A673 (cell line): ENCODE measurements at regions not wholly inside any gene's neighbourhood (a gene's known extent, or its start where the extent isn't known, plus 50 kb on each side); places are given as distances from the start of the nearest gene placed in this dataset.

Source experiments
- BruUV-seq: library from RNA; stranded (reverse); fragments of 400-500 nt; replicated peaks from 2 replicates; lab custom pipeline; 2021; lab: Mats Ljungman, UMichigan
- CTCF ChIA-PET: fragments of 300-600 bp; sonication (Branson Sonifier 250); formaldehyde crosslinking; loops from one replicate; lab custom pipeline; 2022; ENCODE audit warnings: antibody characterized with exemption; lab: Charles Lee
- POLR2A ChIA-PET: fragments of 300-600 bp; sonication (Branson Sonifier 250); formaldehyde crosslinking; loops from one replicate; lab custom pipeline; 2022; ENCODE audit warnings: antibody characterized with exemption; ENCODE audit not compliant: low non-redundant PET; lab: Charles Lee
- DNase-seq: peaks from one replicate; pipeline ENCODE4 v3.0.0-alpha.2; 2015; ENCODE audit warnings: low spot score
- H3K27ac ChIP-seq: fragments of 200-600 bp; sonication (generic); 2 replicates; pipeline ENCODE4 v1.5.1; 2016; ENCODE audit warnings: mixed run types, low read depth, mild to moderate bottlenecking, mixed read lengths, antibody characterized with exemption, low read length; ENCODE audit not compliant: poor library complexity, severe bottlenecking
- H3K27me3 ChIP-seq: fragments of 200-600 bp; sonication (generic); replicated peaks from 2 replicates; pipeline ENCODE4 v1.6.1; 2017; ENCODE audit warnings: mixed run types, low read depth, mild to moderate bottlenecking, mixed read lengths, antibody characterized with exemption, low read length; ENCODE audit not compliant: insufficient read depth, poor library complexity
- H3K36me3 ChIP-seq: fragments of 200-600 bp; sonication (generic); 2 replicates; pipeline ENCODE4 v1.6.1; 2016; ENCODE audit warnings: mixed run types, mild to moderate bottlenecking, mixed read lengths, antibody characterized with exemption, low read length; ENCODE audit not compliant: insufficient read depth, poor library complexity, severe bottlenecking
- H3K4me1 ChIP-seq: fragments of 200-600 bp; sonication (generic); 2 replicates; pipeline ENCODE4 v1.6.1; 2017; ENCODE audit warnings: mixed run types, mild to moderate bottlenecking, mixed read lengths, antibody characterized with exemption, low read length; ENCODE audit not compliant: insufficient read depth, poor library complexity, severe bottlenecking
- H3K4me3 ChIP-seq: fragments of 200-600 bp; sonication (generic); 2 replicates; pipeline ENCODE4 v1.5.1; 2016; ENCODE audit warnings: low read depth, mixed run types, mild to moderate bottlenecking, mixed read lengths, low read length; ENCODE audit not compliant: poor library complexity, severe bottlenecking
- H3K9me3 ChIP-seq: fragments of 200-600 bp; sonication (generic); 2 replicates; pipeline ENCODE4 v1.6.1; 2016; ENCODE audit warnings: mixed run types, low read depth, mild to moderate bottlenecking, mixed read lengths, antibody characterized with exemption, low read length; ENCODE audit not compliant: poor library complexity, severe bottlenecking
- EZH2 ChIP-seq: fragments of 200-600 bp; sonication (generic); IDR thresholded peaks from 2 replicates; pipeline ENCODE4 v1.6.1; 2017; ENCODE audit warnings: borderline replicate concordance, low read depth, mild to moderate bottlenecking, mixed read lengths, antibody characterized with exemption, low read length; ENCODE audit not compliant: poor library complexity, severe bottlenecking
- intact Hi-C: fragments of 100-400 bp; cut with micrococcal nuclease; formaldehyde crosslinking; loops from one replicate; pipeline ENCODE4 v1.10.0; 2022; ENCODE audit not compliant: unreplicated experiment
- TF ChIP-seq, protein P1 (sequence below): fragments of 300-800, 200-600 bp; sonication (generic); conservative IDR thresholded peaks from 2 replicates; pipeline ENCODE4 v1.5.1; 2017; ENCODE audit warnings: low read depth, mild to moderate bottlenecking, antibody characterized with exemption, low read length, moderate library complexity, mixed read lengths

DNA sequence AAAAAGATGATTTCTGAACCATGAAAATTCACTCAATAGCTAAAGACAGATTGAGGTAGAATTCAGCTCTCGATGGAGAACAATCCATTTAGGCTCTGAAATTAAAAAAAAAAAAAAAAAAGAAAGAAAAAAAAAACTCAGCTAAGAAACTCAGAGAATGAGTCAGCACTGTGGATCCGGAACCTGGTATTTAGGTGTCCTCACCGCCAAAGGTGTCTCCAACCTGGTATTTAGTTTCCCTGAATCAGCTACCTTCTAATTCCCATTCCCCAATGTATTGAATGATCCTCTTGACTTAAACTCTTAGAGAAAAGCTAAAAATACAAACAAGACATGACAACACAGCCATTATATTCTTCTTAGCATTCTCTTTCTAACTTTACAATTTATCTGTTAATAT lies 150.3 kb upstream of the RASGEF1B start:
- ChIA-PET CTCF (no interaction called here), POLR2A (no interaction called here)
- H3K27me3 ChIP-seq, result no peaks in the 10 kb centered on the region
- no peaks in the 10 kb centered on the region for H3K9me3 ChIP-seq
- no peaks in the 10 kb centered on the region for H3K4me1 ChIP-seq
- H3K36me3 ChIP-seq, result no peaks in the 10 kb centered on the region
- no peak overlapping the region for H3K4me3 ChIP-seq
- intact Hi-C loops, result no loop called here
- no peak for TF ChIP-seq EZH2
- TF ChIP-seq, protein P1, sequence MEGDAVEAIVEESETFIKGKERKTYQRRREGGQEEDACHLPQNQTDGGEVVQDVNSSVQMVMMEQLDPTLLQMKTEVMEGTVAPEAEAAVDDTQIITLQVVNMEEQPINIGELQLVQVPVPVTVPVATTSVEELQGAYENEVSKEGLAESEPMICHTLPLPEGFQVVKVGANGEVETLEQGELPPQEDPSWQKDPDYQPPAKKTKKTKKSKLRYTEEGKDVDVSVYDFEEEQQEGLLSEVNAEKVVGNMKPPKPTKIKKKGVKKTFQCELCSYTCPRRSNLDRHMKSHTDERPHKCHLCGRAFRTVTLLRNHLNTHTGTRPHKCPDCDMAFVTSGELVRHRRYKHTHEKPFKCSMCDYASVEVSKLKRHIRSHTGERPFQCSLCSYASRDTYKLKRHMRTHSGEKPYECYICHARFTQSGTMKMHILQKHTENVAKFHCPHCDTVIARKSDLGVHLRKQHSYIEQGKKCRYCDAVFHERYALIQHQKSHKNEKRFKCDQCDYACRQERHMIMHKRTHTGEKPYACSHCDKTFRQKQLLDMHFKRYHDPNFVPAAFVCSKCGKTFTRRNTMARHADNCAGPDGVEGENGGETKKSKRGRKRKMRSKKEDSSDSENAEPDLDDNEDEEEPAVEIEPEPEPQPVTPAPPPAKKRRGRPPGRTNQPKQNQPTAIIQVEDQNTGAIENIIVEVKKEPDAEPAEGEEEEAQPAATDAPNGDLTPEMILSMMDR, result no peak
- no TSS peak for BruUV-seq
- no peak overlapping the region for H3K27ac ChIP-seq
- no peak for DNase-seq

DNA sequence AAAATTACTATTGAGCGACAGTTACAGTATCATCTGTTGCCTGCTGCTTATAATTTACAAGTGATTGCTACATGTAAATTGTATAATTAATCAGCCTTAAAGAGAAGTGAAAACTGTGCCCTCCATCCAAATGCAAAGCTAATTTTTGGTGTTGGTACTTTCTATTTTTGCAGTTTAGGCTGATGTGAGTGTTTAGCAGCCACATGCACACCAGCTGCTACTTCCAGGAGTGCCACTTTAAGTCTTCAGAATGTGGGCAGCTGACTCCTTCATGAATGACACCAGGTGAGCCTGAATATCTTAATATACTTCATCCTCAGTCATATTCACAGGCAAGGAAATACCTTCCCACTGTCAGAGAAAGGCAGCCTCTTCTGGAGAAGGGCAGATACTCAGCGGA lies 149.8 kb upstream of the RASGEF1B start:
- CTCF ChIA-PET, result no interaction called here
- intact Hi-C loops, result no loop called here
- H3K27ac ChIP-seq, result no peak overlapping the region
- TF ChIP-seq, protein P1, result no peak
- TF ChIP-seq EZH2, result no peak
- no peaks in the 10 kb centered on the region for H3K27me3 ChIP-seq
- DNase-seq, result no peak
- no peaks in the 10 kb centered on the region for H3K4me1 ChIP-seq
- POLR2A ChIA-PET, result no interaction called here
- no peaks in the 10 kb centered on the region for H3K36me3 ChIP-seq
- no TSS peak for BruUV-seq
- H3K4me3 ChIP-seq, result no peak overlapping the region
- H3K9me3 ChIP-seq, result no peaks in the 10 kb centered on the region

DNA sequence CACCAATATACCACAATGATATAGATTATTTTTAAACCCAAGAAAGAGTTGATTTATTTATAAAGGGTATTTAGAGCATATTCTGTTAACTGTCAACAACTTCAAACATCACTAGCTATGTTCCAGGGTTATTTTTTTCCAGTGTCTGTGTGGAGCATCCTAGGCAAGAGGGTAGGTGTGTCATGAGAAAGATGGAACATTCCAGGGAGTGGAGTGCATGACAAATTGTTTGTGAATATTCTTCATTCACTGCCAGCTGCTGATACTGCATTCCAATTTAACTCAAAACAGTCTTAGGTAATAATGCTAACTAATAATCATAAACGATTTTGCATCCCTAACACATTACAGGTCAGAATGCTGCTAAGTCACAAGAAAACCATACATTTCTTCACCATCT lies 148.7 kb upstream of the RASGEF1B start:
- no TSS peak for BruUV-seq
- intact Hi-C loops, result no loop called here
- DNase-seq, result no peak
- Histone ChIP-seq H3K27me3 (no peaks in the 10 kb centered on the region), H3K4me3 (no peak overlapping the region), H3K36me3 (no peaks in the 10 kb centered on the region), H3K4me1 (no peaks in the 10 kb centered on the region), H3K9me3 (no peaks in the 10 kb centered on the region), H3K27ac (no peak overlapping the region)
- TF ChIP-seq, protein P1, result no peak
- TF ChIP-seq EZH2, result no peak
- ChIA-PET CTCF (no interaction called here), POLR2A (no interaction called here)
